Retinal pigment epithelial cell (primary cell): ENCODE measurements at regions not wholly inside any gene's neighbourhood (a gene's known extent, or its start where the extent isn't known, plus 50 kb on each side); places are given as distances from the start of the nearest gene placed in this dataset.
"Not testable (repeated sequence)": the region's sequence is repeated elsewhere in the genome, so short reads cannot be mapped to it uniquely, and the experiment has no call there.

Experiments
- DNase-seq: peaks from one replicate; pipeline ENCODE4 v3.0.0-alpha.2; 2010; ENCODE audit warnings: low read depth
- H3K4me3 ChIP-seq: 2 replicates; pipeline ENCODE4 v1.5.1; 2011; ENCODE audit warnings: mild to moderate bottlenecking, low read length, control low read depth, moderate library complexity
- TF ChIP-seq, protein P1 (sequence below): conservative IDR thresholded peaks from 2 replicates; pipeline ENCODE4 v1.5.1; 2011; ENCODE audit warnings: low read depth, low read length, control low read depth, inconsistent platforms

DNA sequence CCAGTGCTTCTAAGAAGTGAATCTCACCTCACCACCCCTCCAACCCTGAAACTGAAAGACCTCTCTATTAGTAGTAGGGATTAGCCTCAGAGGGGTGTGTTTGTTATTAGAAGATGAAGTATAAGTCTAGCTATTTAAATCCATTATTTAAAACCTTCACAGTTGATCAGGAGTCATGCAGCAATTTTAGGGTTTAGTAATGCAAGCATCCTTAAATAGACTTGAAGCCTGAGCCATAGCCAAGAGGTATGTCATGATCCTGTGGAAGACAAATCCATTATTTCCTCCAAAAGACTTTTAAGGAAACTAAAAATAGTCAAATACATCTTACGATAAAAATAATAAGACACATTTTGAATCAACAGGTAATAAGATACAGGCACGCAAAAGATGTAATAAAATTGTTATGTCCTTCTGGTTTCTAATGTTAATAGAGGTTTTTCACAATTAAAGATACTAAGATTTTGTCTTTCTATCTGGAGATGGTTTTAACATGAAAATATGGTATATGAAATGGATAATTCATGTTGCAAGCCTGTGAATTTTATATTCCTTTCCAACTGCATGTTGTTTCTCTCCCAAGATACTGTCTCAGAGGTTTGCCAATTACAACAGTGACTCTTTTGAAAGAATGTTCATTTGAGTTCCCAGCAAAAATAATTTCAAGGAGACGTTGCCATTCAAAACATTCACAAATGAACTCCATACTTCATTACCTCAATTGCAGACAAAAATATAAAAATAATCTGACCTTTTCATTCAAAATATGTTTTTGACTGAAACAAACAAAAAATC lies 68.0 kb downstream of the LUZP4 start:
- DNase-seq = no peak
- H3K4me3 ChIP-seq = no peak overlapping the region
- TF ChIP-seq, protein P1, sequence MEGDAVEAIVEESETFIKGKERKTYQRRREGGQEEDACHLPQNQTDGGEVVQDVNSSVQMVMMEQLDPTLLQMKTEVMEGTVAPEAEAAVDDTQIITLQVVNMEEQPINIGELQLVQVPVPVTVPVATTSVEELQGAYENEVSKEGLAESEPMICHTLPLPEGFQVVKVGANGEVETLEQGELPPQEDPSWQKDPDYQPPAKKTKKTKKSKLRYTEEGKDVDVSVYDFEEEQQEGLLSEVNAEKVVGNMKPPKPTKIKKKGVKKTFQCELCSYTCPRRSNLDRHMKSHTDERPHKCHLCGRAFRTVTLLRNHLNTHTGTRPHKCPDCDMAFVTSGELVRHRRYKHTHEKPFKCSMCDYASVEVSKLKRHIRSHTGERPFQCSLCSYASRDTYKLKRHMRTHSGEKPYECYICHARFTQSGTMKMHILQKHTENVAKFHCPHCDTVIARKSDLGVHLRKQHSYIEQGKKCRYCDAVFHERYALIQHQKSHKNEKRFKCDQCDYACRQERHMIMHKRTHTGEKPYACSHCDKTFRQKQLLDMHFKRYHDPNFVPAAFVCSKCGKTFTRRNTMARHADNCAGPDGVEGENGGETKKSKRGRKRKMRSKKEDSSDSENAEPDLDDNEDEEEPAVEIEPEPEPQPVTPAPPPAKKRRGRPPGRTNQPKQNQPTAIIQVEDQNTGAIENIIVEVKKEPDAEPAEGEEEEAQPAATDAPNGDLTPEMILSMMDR = no peak

DNA sequence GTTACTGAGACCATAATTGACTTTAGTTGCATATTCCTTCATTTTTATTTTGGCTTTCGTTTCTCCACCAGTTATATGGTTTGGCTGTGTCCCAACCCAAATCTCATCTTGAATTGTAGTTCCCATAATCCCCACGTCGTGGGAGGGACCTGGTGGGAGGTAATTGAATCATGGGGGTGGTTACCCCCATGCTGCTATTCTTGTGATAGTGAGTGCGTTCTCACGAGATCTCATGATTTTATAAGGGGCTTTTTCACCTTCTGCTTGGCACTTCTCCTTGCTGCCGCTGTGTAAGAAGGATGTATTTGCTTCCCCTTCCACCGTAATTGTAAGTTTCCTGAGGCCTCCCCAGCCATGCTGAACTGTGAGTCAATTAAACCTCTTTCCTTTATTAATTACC lies 70.0 kb downstream of the LUZP4 start:
- not testable (repeated sequence) for DNase-seq, H3K4me3 ChIP-seq

DNA sequence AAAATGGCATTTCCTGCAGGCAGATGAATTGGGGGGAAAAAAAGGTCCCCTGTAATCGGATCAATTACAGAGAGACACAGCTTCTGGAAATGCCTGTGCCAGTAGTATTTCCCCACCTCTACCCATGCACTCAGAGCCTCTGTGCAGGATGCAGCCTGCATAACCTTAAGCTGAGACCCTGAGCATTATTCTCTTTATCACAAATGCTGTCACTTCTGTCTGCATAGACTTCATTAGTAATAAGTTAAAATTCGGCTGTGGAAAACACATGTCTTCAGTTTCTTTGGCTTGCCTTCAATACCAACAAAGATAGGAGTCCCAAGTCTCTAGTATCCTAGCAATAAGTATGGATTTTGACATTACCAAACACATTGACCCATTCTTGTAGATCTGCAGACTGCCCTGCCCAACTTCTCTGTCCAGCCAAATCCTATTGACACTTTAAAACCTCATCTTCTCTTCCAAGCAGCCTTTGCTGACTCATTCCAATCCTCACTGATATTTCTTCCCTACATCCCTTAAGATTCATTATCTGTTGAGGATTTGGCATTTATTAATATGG lies 70.8 kb downstream of the LUZP4 start:
- H3K4me3 ChIP-seq = no peak overlapping the region
- DNase-seq = no peak
- TF ChIP-seq, protein P1 = no peak

DNA sequence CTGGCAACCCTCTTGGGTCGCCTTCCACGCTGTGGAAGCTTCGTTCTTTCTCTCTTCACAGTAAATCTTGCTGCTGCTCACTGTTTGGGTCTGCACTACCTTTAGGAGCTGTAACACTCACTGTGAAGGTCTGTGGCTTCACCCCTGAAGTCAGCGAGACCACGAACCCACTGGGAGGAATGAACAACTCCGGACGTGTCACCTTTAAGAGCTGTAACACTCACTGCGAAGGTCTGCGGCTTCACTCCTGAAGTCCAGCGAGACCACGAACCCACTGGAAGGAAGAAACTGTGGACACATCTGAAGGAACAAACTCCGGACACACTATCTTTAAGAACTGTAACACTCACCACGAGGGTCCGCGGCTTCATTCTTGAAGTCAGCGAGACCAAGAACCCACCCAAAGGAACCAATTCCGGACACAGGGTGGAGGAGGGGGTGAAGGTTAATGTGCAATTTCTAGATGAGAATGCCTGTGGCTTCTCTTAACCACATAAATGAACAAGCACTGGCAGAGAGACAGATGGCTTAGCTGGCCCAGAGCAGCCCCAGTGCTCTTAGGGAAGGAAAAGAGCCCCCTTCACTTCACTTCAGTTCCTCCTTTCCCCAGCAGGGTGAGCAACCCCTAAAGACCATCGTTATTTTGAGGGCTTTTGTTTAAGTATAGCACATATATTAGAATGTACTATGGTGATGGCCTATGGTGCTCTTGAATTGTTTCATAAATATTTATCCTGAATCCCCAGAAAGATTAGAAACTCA lies 73.0 kb downstream of the LUZP4 start:
- H3K4me3 ChIP-seq = no peak overlapping the region
- TF ChIP-seq, protein P1 = peak; percentile 36
- DNase-seq = no peak

DNA sequence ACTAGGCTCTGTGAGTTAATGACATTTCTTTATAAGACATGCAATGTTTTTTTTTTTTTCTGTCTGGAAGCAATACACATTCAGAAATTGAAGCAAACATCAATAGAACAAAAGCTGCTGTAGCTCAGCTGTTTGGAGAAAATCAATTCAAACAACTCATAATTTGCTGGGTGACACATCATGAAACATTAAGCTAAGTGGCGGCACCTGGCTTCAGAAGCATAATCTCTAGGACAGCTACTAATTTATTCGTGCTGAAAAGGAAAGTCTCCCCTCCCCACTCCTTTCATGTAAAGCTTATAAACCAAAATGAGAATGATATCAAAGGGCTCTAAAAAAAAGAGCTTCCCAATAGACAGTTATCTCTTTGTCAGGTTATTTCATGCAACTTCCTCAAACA lies 73.9 kb downstream of the LUZP4 start:
- no peak overlapping the region for H3K4me3 ChIP-seq
- DNase-seq = no peak
- TF ChIP-seq, protein P1 = no peak

DNA sequence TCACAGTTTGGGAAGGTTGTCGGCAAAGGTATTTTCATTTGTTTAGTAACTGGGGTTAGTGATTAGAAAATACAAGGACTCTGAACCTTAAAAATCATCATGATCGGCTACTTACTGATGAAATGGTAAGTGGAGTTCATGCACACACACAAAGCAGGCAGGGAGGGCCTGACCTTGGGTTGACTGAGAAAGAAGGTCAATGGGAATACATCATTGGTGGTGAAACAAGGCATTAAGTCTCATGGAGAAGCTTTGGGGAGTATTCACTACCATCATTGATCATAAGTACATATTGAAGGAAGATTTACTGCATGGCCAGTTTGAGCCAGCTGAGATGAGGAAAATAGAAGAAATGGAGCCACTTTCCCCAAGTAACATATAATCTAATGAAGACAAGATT lies 74.4 kb downstream of the LUZP4 start:
- no peak for DNase-seq
- no peak overlapping the region for H3K4me3 ChIP-seq
- TF ChIP-seq, protein P1 = no peak

DNA sequence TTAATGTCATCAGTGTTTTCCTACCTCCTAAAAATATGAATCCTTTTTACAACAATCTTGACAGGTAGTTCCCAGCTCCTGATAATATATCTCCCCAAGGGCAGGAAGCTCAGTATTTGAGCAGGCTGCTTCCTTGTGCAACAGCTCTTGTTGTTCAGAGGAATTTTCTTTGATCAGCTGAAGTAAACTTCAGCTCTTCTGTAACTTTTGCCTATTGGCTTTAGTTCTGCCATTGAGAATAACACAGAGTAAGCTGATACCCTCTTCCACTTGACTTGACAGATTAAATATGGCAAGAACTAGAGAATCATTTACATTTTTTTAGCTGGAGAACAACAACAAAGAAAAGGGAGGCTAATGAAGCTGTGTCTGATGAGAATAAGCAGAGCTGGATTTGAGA lies 75.2 kb downstream of the LUZP4 start:
- TF ChIP-seq, protein P1 = no peak
- no peak for DNase-seq
- no peak overlapping the region for H3K4me3 ChIP-seq
